DND-41 (cell line): ENCODE measurements at regions not wholly inside any gene's neighbourhood (a gene's known extent, or its start where the extent isn't known, plus 50 kb on each side); places are given as distances from the start of the nearest gene placed in this dataset.

Experiments used
- ATAC-seq: fragments of 200-7000 bp; cut with Tn5 transposase; 3 replicates; pipeline ENCODE4 v1.9.1; 2021; ENCODE audit warnings: low read depth; ENCODE audit not compliant: insufficient read depth
- DNase-seq: peaks from one replicate; pipeline ENCODE4 v3.0.0-alpha.2; 2020
- H2AFZ ChIP-seq: 2 replicates; pipeline ENCODE4 v1.6.0; 2012; ENCODE audit warnings: low read depth, low read length
- H3K27ac ChIP-seq: 2 replicates; pipeline ENCODE4 v1.5.1; 2012; ENCODE audit warnings: low read length, inconsistent platforms
- H3K27me3 ChIP-seq: fragments of 200-600 bp; sonication (generic); 2 replicates; pipeline ENCODE4 v1.6.0; 2012; ENCODE audit warnings: low read length, mild to moderate bottlenecking, inconsistent platforms; ENCODE audit not compliant: insufficient read depth, poor library complexity
- H3K36me3 ChIP-seq: 2 replicates; pipeline ENCODE4 v1.5.1; 2012; ENCODE audit warnings: low read length, inconsistent platforms; ENCODE audit not compliant: insufficient read depth
- H3K4me1 ChIP-seq: 2 replicates; pipeline ENCODE4 v1.5.1; 2012; ENCODE audit warnings: mild to moderate bottlenecking, low read length; ENCODE audit not compliant: insufficient read depth
- H3K4me2 ChIP-seq: 2 replicates; pipeline ENCODE4 v1.6.0; 2012; ENCODE audit warnings: mild to moderate bottlenecking, moderate library complexity, low read length, inconsistent platforms; ENCODE audit not compliant: insufficient read depth
- H3K4me3 ChIP-seq, 2 experiments: fragments of 200-600 bp in 1 of 2; shearing (Covaris generic) in 1 of 2; 2 replicates each; pipeline ENCODE4 v1.5.1; 2012 to 2016; ENCODE audit warnings: inconsistent platforms in 2 of 2, low read length in 2 of 2, mild to moderate bottlenecking in 2 of 2, low read depth in 1 of 2, moderate library complexity in 1 of 2
- H3K79me2 ChIP-seq: 2 replicates; pipeline ENCODE4 v1.6.0; 2012; ENCODE audit warnings: low read length, inconsistent platforms; ENCODE audit not compliant: insufficient read depth
- H3K9ac ChIP-seq: 2 replicates; pipeline ENCODE4 v1.6.0; 2012; ENCODE audit warnings: low read depth, mild to moderate bottlenecking, inconsistent platforms, low read length, moderate library complexity
- H3K9me3 ChIP-seq: 2 replicates; pipeline ENCODE4 v1.5.1; 2012; ENCODE audit warnings: low read length, moderate library complexity, mild to moderate bottlenecking, inconsistent platforms; ENCODE audit not compliant: insufficient read depth, severe bottlenecking
- H4K20me1 ChIP-seq: 2 replicates; pipeline ENCODE4 v1.6.0; 2012; ENCODE audit warnings: low read length; ENCODE audit not compliant: insufficient read depth
- CTCF ChIP-seq: IDR thresholded peaks from 2 replicates; pipeline ENCODE4 v1.5.1; 2012; ENCODE audit warnings: borderline replicate concordance, low read length, moderate library complexity, mild to moderate bottlenecking; ENCODE audit not compliant: poor library complexity, severe bottlenecking; ENCODE audit errors: extremely low read depth
- EZH2 ChIP-seq: IDR thresholded peaks from 3 replicates; pipeline ENCODE4 v1.6.1; 2012; ENCODE audit warnings: borderline replicate concordance, low read depth, mild to moderate bottlenecking, moderate library complexity, low read length, inconsistent platforms; ENCODE audit not compliant: severe bottlenecking

- Histone ChIP-seq H3K36me3 (no peaks in the 10 kb centered on the region), H3K27me3 (no peaks in the 10 kb centered on the region), H4K20me1 (0 out of 2 replicates have a peak, but pooled peaks cover 2% of the 10 kb centered on the region), H3K4me3 (no peak overlapping the region), H3K9me3 (no peaks in the 10 kb centered on the region), H3K4me1 (peaks cover 23% of the 10 kb centered on the region), H3K27ac (no peak overlapping the region), H2AFZ (no peak overlapping the region), H3K4me2 (no peak overlapping the region), H3K79me2 (no peaks in the 10 kb centered on the region), H3K9ac (no peak overlapping the region)
- DNase-seq (no peak), ATAC-seq (no peak)
- no peak for TF ChIP-seq EZH2
Measured at GRCh38 chr7:140249036-140249806, 72.4 kb upstream of the KDM7A start.

DNA sequence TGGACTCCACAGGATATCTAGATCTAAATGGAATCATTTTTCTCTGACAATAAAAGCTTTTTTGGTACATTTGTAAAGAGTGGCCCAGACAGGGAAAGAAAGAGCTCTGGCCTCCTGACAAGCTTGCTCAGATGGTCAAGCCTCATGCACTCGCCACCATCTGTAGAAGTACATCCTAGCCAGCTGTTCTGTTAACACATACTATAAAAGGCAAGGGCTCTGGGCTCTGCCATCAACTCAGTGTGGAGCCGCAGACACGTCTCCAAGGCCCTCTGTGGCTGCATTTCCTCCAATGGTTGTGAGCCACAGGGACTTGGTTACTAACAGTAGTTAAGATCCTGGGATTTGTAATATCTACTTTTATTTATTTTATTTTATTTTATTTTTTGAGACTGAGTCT, 70.8 kb upstream of the KDM7A start:
- Histone ChIP-seq H3K9ac (no peak overlapping the region), H3K27ac (no peak overlapping the region), H3K36me3 (no peaks in the 10 kb centered on the region), H3K9me3 (no peaks in the 10 kb centered on the region), H4K20me1 (no peaks in the 10 kb centered on the region), H3K4me1 (peaks cover 9% of the 10 kb centered on the region), H3K79me2 (no peaks in the 10 kb centered on the region), H2AFZ (no peak overlapping the region), H3K4me2 (no peak overlapping the region), H3K4me3 (no peak overlapping the region), H3K27me3 (no peaks in the 10 kb centered on the region)
- TF ChIP-seq CTCF (no peak), EZH2 (no peak)
- no peak for DNase-seq
- no peak for ATAC-seq

DNA sequence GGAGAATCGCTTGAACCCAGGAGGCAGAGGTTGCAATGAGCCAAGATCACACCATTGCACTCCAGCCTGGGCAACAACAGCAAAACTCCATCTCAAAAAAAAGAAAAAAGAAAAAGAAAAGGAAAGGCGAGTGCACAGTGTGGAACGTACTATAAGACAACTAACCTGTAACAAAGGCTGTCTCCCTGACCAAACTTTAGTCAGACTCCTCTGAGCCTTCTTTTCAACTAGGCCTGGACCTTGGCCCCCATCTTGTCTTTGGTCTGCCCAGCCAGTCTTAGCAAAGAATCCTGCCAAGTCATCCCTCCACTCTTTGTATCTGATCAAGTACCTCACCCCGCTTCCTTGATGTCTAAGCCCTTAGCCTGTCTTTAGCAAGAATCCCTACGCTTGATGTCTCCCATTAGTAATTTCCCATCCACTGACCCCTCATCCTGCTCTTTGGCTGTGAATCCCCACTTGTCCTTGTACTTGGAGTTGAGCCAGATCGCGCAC, 68.9 kb upstream of the KDM7A start:
- no peak overlapping the region for H3K9ac ChIP-seq
- TF ChIP-seq EZH2 (no peak), CTCF (no peak)
- H3K9me3 ChIP-seq, result no peaks in the 10 kb centered on the region
- H3K36me3 ChIP-seq, result no peaks in the 10 kb centered on the region
- H2AFZ ChIP-seq, result no peak overlapping the region
- H3K27me3 ChIP-seq, result no peaks in the 10 kb centered on the region
- no peak for ATAC-seq
- no peak overlapping the region for H3K4me2 ChIP-seq
- H3K27ac ChIP-seq, result no peak overlapping the region
- no peak for DNase-seq
- peaks cover 10% of the 10 kb centered on the region; the same call in 1 of the 2 replicates for H3K4me1 ChIP-seq
- no peaks in the 10 kb centered on the region for H3K79me2 ChIP-seq
- no peaks in the 10 kb centered on the region for H4K20me1 ChIP-seq
- H3K4me3 ChIP-seq, result no peak overlapping the region

GRCh38 chr7:140242057-140243031, 65.6 kb upstream of the KDM7A start:
- no peaks in the 10 kb centered on the region for H4K20me1 ChIP-seq
- no peak overlapping the region for H3K4me2 ChIP-seq
- H3K9ac ChIP-seq, result no peak overlapping the region
- TF ChIP-seq EZH2 (no peak), CTCF (no peak)
- no peak overlapping the region for H3K27ac ChIP-seq
- DNase-seq, result no peak
- no peaks in the 10 kb centered on the region for H3K36me3 ChIP-seq
- H3K27me3 ChIP-seq, result no peaks in the 10 kb centered on the region
- no peaks in the 10 kb centered on the region for H3K9me3 ChIP-seq
- no peaks in the 10 kb centered on the region for H3K79me2 ChIP-seq
- H3K4me3 ChIP-seq, result no peak overlapping the region
- no peak overlapping the region for H2AFZ ChIP-seq
- no peak for ATAC-seq
- H3K4me1 ChIP-seq, result peaks cover 10% of the 10 kb centered on the region; the same call in 1 of the 2 replicates
